WERI-Rb-1 (cell line): ENCODE measurements at regions not wholly inside any gene's neighbourhood (a gene's known extent, or its start where the extent isn't known, plus 50 kb on each side); places are given as distances from the start of the nearest gene placed in this dataset.

Experiments
- DNase-seq: peaks from one replicate; pipeline ENCODE4 v3.0.0-alpha.2; 2020
- H3K27ac ChIP-seq: fragments of 250-450 bp; sonication (Bioruptor Pico); 2 replicates; pipeline ENCODE4 v1.5.1; 2020; ENCODE audit warnings: mild to moderate bottlenecking, moderate library complexity
- H3K27me3 ChIP-seq: fragments of 250-450 bp; sonication (Bioruptor Pico); 2 replicates; pipeline ENCODE4 v1.5.1; 2021; ENCODE audit warnings: mild to moderate bottlenecking, low read depth, moderate library complexity; ENCODE audit not compliant: insufficient read depth, severe bottlenecking
- H3K36me3 ChIP-seq: fragments of 250-450 bp; sonication (Bioruptor Pico); 2 replicates; pipeline ENCODE4 v1.5.1; 2020; ENCODE audit warnings: mild to moderate bottlenecking, moderate library complexity
- H3K4me3 ChIP-seq: 2 replicates; pipeline ENCODE4 v1.5.1; 2011; ENCODE audit warnings: low read depth, mild to moderate bottlenecking, control low read depth, low read length
- H3K9me3 ChIP-seq: fragments of 250-450 bp; sonication (Bioruptor Pico); 2 replicates; pipeline ENCODE4 v1.5.1; 2021; ENCODE audit warnings: mild to moderate bottlenecking, moderate library complexity; ENCODE audit not compliant: severe bottlenecking
- TF ChIP-seq, protein P1 (sequence below): IDR thresholded peaks from 2 replicates; pipeline ENCODE4 v1.5.1; 2011; ENCODE audit warnings: low read depth, mild to moderate bottlenecking, control low read depth, inconsistent platforms, low read length

DNA sequence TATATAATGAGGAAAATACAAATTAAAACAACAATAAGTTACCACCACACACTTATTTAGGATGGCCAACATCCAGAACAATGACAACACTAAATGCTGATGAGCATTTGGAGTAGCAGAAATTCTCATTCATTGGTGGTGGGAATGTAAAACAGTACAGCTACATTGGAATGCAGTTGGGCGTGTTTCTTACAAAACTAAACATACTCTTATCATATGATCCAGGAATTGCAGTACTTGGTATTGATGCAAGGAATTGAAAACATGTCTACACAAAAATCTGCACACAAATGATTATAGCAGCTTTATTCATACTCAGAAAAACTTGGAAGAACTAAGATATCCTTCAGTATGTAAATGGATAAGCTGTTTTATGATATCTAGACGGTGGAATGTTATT lies 594.2 kb downstream of the ZBBX start:
- Histone ChIP-seq H3K36me3 (no peaks in the 10 kb centered on the region), H3K4me3 (no peak overlapping the region), H3K9me3 (no peaks in the 10 kb centered on the region), H3K27ac (no peak overlapping the region), H3K27me3 (no peaks in the 10 kb centered on the region)
- TF ChIP-seq, protein P1, sequence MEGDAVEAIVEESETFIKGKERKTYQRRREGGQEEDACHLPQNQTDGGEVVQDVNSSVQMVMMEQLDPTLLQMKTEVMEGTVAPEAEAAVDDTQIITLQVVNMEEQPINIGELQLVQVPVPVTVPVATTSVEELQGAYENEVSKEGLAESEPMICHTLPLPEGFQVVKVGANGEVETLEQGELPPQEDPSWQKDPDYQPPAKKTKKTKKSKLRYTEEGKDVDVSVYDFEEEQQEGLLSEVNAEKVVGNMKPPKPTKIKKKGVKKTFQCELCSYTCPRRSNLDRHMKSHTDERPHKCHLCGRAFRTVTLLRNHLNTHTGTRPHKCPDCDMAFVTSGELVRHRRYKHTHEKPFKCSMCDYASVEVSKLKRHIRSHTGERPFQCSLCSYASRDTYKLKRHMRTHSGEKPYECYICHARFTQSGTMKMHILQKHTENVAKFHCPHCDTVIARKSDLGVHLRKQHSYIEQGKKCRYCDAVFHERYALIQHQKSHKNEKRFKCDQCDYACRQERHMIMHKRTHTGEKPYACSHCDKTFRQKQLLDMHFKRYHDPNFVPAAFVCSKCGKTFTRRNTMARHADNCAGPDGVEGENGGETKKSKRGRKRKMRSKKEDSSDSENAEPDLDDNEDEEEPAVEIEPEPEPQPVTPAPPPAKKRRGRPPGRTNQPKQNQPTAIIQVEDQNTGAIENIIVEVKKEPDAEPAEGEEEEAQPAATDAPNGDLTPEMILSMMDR: no peak
- DNase-seq: no peak

GRCh38 chr3:166783206-166783605 lies 596.9 kb downstream of the ZBBX start:
- DNase-seq: no peak
- no peaks in the 10 kb centered on the region for H3K9me3 ChIP-seq
- TF ChIP-seq, protein P1: no peak
- no peaks in the 10 kb centered on the region for H3K36me3 ChIP-seq
- no peak overlapping the region for H3K27ac ChIP-seq
- H3K27me3 ChIP-seq: no peaks in the 10 kb centered on the region
- no peak overlapping the region for H3K4me3 ChIP-seq

GRCh38 chr3:166764698-166765318 lies 615.3 kb downstream of the ZBBX start:
- H3K27me3 ChIP-seq: no peaks in the 10 kb centered on the region
- TF ChIP-seq, protein P1: no peak
- no peaks in the 10 kb centered on the region for H3K36me3 ChIP-seq
- no peak overlapping the region for H3K27ac ChIP-seq
- peaks cover 10% of the 10 kb centered on the region for H3K9me3 ChIP-seq
- no peak for DNase-seq
- no peak overlapping the region for H3K4me3 ChIP-seq

GRCh38 chr3:166759736-166760513 lies 620.2 kb downstream of the ZBBX start:
- Histone ChIP-seq H3K9me3 (peaks cover 8% of the 10 kb centered on the region), H3K36me3 (no peaks in the 10 kb centered on the region), H3K4me3 (no peak overlapping the region), H3K27ac (no peak overlapping the region), H3K27me3 (no peaks in the 10 kb centered on the region)
- no peak for DNase-seq
- TF ChIP-seq, protein P1: no peak

DNA sequence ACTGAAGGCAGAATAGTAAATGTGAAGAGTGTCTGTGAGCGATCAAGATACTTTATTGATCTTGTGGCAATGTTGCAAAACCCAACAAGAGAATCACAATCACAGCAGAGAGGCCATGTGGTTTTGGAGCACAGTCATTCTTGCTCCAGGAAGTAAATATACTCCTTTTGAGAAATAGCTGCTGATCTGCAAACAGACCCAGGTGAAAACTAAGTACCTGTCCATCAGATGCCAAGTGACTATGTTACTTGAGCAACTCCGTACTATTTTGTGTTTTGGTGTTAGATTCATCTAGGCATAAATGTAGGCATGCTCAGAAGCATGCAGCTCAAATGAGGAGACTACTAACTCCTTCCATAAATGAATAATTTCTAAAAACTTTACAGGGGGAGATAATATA lies 627.9 kb downstream of the ZBBX start:
- no peak overlapping the region for H3K4me3 ChIP-seq
- H3K27me3 ChIP-seq: no peaks in the 10 kb centered on the region
- no peaks in the 10 kb centered on the region for H3K9me3 ChIP-seq
- no peak for DNase-seq
- TF ChIP-seq, protein P1: no peak
- H3K27ac ChIP-seq: no peak overlapping the region
- no peaks in the 10 kb centered on the region for H3K36me3 ChIP-seq
